ENCODE measurements at regions not wholly inside any gene's neighbourhood (a gene's known extent, or its start where the extent isn't known, plus 50 kb on each side); places are given as distances from the start of the nearest gene placed in this dataset.

- H3K23me2 ChIP-seq (ENCODE audit: insufficient read length, low read depth, low read length, poor library complexity, severe bottlenecking): no peaks in the 10 kb centered on the region
- no peak overlapping the region for H2BK12ac ChIP-seq (ENCODE audit: insufficient read length, low read depth, low read length)
- no peak overlapping the region for H2BK20ac ChIP-seq (ENCODE audit: low read depth, low read length, poor library complexity, severe bottlenecking)
- H3K79me1 ChIP-seq (ENCODE audit: insufficient read depth, low read depth, low read length, poor library complexity, severe bottlenecking): no peaks in the 10 kb centered on the region
- no CpG with 5 or more reads among the region's 5 CpGs for WGBS (ENCODE audit: extremely low coverage, insufficient read length, low lambda C conversion rate)
- H4K5ac ChIP-seq (ENCODE audit: insufficient read length, low read depth, low read length): no peak overlapping the region
- DNase-seq: no peak
- H3K79me2 ChIP-seq (ENCODE audit: insufficient read depth, low read length): no peaks in the 10 kb centered on the region
- no peak overlapping the region for H2BK5ac ChIP-seq (ENCODE audit: insufficient read length, low read length)
- no peak overlapping the region for H4K91ac ChIP-seq (ENCODE audit: insufficient read length, low read depth, low read length)
- H3K23ac ChIP-seq (ENCODE audit: insufficient read length, low read depth, low read length): no peak overlapping the region
- no peak overlapping the region for H3K27ac ChIP-seq (ENCODE audit: insufficient read length, low read depth, low read length)
- TF ChIP-seq, protein P1, sequence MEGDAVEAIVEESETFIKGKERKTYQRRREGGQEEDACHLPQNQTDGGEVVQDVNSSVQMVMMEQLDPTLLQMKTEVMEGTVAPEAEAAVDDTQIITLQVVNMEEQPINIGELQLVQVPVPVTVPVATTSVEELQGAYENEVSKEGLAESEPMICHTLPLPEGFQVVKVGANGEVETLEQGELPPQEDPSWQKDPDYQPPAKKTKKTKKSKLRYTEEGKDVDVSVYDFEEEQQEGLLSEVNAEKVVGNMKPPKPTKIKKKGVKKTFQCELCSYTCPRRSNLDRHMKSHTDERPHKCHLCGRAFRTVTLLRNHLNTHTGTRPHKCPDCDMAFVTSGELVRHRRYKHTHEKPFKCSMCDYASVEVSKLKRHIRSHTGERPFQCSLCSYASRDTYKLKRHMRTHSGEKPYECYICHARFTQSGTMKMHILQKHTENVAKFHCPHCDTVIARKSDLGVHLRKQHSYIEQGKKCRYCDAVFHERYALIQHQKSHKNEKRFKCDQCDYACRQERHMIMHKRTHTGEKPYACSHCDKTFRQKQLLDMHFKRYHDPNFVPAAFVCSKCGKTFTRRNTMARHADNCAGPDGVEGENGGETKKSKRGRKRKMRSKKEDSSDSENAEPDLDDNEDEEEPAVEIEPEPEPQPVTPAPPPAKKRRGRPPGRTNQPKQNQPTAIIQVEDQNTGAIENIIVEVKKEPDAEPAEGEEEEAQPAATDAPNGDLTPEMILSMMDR (conservative IDR thresholded peaks at IDR 0.05): no peak
- no peak overlapping the region for H2BK120ac ChIP-seq (ENCODE audit: low read depth, low read length, poor library complexity, severe bottlenecking)
- H3K9ac ChIP-seq (ENCODE audit: extremely low read depth, insufficient read length, low read length): no peak overlapping the region
- H3K14ac ChIP-seq (ENCODE audit: insufficient read depth, low read length): no peak overlapping the region
- no peak overlapping the region for H3K4ac ChIP-seq (ENCODE audit: low read depth, low read length)
- Mint-ChIP-seq H3K27ac (no peak overlapping the region), H3K36me3 (ENCODE audit: insufficient read depth in 1 of 3, low read depth in 3 of 3) (peaks cover 3 to 5% (median 5%) of the 10 kb centered on the region in 3 experiments; a peak in 5 of 7 replicates), H3K27me3 (ENCODE audit: low read depth) (peaks cover 8% of the 10 kb centered on the region), H3K4me1 (peaks cover 0 to 7% of the 10 kb centered on the region in 2 experiments; a peak in 1 of 4 replicates), H3K9me3 (peaks cover 44 to 75% of the 10 kb centered on the region in 2 experiments), H3K4me3 (no peak overlapping the region)
- H2BK15ac ChIP-seq (ENCODE audit: low read depth, low read length): no peak overlapping the region
- no peak overlapping the region for H2AK5ac ChIP-seq (ENCODE audit: insufficient read length, low read length)
- no peak overlapping the region for H4K8ac ChIP-seq (replicated peaks; ENCODE audit: insufficient read length, low read depth, low read length)
- no peaks in the 10 kb centered on the region for H3K4me1 ChIP-seq (ENCODE audit: insufficient read depth, low read length)
- no peak overlapping the region for H2AFZ ChIP-seq (ENCODE audit: low read length)
- no peak overlapping the region for H3K18ac ChIP-seq (ENCODE audit: insufficient read length, low read depth, low read length)
- no peak overlapping the region for H3T11ph ChIP-seq (ENCODE audit: low read length)
- no peak overlapping the region for H3K4me2 ChIP-seq (ENCODE audit: insufficient read depth, insufficient read length, low read length)
- H3K9me3 ChIP-seq (ENCODE audit: control insufficient read depth, low read depth, low read length): peaks cover 5% of the 10 kb centered on the region
- H3K27me3 ChIP-seq (ENCODE audit: insufficient read depth, low read length): no peaks in the 10 kb centered on the region
- H4K20me1 ChIP-seq (ENCODE audit: control insufficient read depth, insufficient read depth, insufficient read length): no peaks in the 10 kb centered on the region
- H3K56ac ChIP-seq (ENCODE audit: insufficient read length, low read depth, low read length): no peak overlapping the region
Measured at GRCh38 chr4:8938623-8939022, 67.0 kb upstream of the HMX1 start.

All from H9 (cell line).